H9 (cell line): ENCODE measurements at regions not wholly inside any gene's neighbourhood (a gene's known extent, or its start where the extent isn't known, plus 50 kb on each side); places are given as distances from the start of the nearest gene placed in this dataset.

Experiments used
- DNase-seq: peaks from one replicate; pipeline ENCODE4 v3.0.0-alpha.2; 2017
- H2AFZ ChIP-seq: one replicate; pipeline ENCODE4 v1.6.1; 2013; ENCODE audit warnings: mild to moderate bottlenecking, low read length, control low read depth, moderate library complexity
- H2AK5ac ChIP-seq: 2 replicates; pipeline ENCODE4 v1.6.1; 2013; ENCODE audit warnings: low read length, control low read depth, mixed read lengths; ENCODE audit not compliant: insufficient read length
- H2BK120ac ChIP-seq: one replicate; pipeline ENCODE4 v1.6.1; 2013; ENCODE audit warnings: low read depth, mild to moderate bottlenecking, low read length, control low read depth, inconsistent platforms; ENCODE audit not compliant: poor library complexity, severe bottlenecking
- H2BK12ac ChIP-seq: 2 replicates; pipeline ENCODE4 v1.6.1; 2013; ENCODE audit warnings: low read length, control low read depth, mixed read lengths, low read depth; ENCODE audit not compliant: insufficient read length
- H2BK15ac ChIP-seq: 2 replicates; pipeline ENCODE4 v1.6.1; 2013; ENCODE audit warnings: low read depth, low read length, control low read depth
- H2BK20ac ChIP-seq: one replicate; pipeline ENCODE4 v1.6.1; 2013; ENCODE audit warnings: low read depth, mild to moderate bottlenecking, low read length, control low read depth, inconsistent platforms; ENCODE audit not compliant: poor library complexity, severe bottlenecking
- H2BK5ac ChIP-seq: 2 replicates; pipeline ENCODE4 v1.6.1; 2013; ENCODE audit warnings: low read length, control low read depth, mixed read lengths; ENCODE audit not compliant: insufficient read length
- H3K14ac ChIP-seq: 2 replicates; pipeline ENCODE4 v1.6.1; 2013; ENCODE audit warnings: low read length, control low read depth; ENCODE audit not compliant: insufficient read depth
- H3K18ac ChIP-seq: 2 replicates; pipeline ENCODE4 v1.6.1; 2013; ENCODE audit warnings: low read depth, mild to moderate bottlenecking, mixed read lengths, low read length, control low read depth; ENCODE audit not compliant: insufficient read length
- H3K23ac ChIP-seq: 2 replicates; pipeline ENCODE4 v1.6.1; 2013; ENCODE audit warnings: low read length, control low read depth, mixed read lengths, low read depth; ENCODE audit not compliant: insufficient read length
- H3K23me2 ChIP-seq: 2 replicates; pipeline ENCODE4 v1.6.1; 2013; ENCODE audit warnings: low read depth, mild to moderate bottlenecking, mixed read lengths, low read length, control low read depth; ENCODE audit not compliant: insufficient read length, poor library complexity, severe bottlenecking
- H3K27ac ChIP-seq: 2 replicates; pipeline ENCODE4 v1.5.1; 2013; ENCODE audit warnings: low read length, control low read depth, mixed read lengths, low read depth; ENCODE audit not compliant: insufficient read length
- H3K27me3 ChIP-seq: 2 replicates; pipeline ENCODE4 v1.6.1; 2013; ENCODE audit warnings: low read length, control low read depth, inconsistent platforms; ENCODE audit not compliant: insufficient read depth
- H3K4ac ChIP-seq: 2 replicates; pipeline ENCODE4 v1.6.1; 2013; ENCODE audit warnings: low read depth, mild to moderate bottlenecking, control low read depth, inconsistent platforms, low read length, moderate library complexity
- H3K4me1 ChIP-seq: 2 replicates; pipeline ENCODE4 v1.6.1; 2013; ENCODE audit warnings: low read length, control low read depth, inconsistent platforms; ENCODE audit not compliant: insufficient read depth
- H3K4me2 ChIP-seq: 2 replicates; pipeline ENCODE4 v1.6.1; 2013; ENCODE audit warnings: low read length, control low read depth, mixed read lengths; ENCODE audit not compliant: insufficient read length, insufficient read depth
- H3K56ac ChIP-seq: 2 replicates; pipeline ENCODE4 v1.6.1; 2013; ENCODE audit warnings: low read depth, mild to moderate bottlenecking, mixed read lengths, low read length, control low read depth; ENCODE audit not compliant: insufficient read length
- H3K79me1 ChIP-seq: 2 replicates; pipeline ENCODE4 v1.6.1; 2013; ENCODE audit warnings: low read depth, mild to moderate bottlenecking, moderate library complexity, low read length, control low read depth, inconsistent platforms; ENCODE audit not compliant: insufficient read depth, poor library complexity, severe bottlenecking
- H3K79me2 ChIP-seq: 2 replicates; pipeline ENCODE4 v1.6.1; 2013; ENCODE audit warnings: low read length, control low read depth, inconsistent platforms; ENCODE audit not compliant: insufficient read depth
- H3K9ac ChIP-seq: 2 replicates; pipeline ENCODE4 v1.6.1; 2013; ENCODE audit warnings: low read length, control low read depth, mixed read lengths; ENCODE audit not compliant: insufficient read length; ENCODE audit errors: extremely low read depth
- H3K9me3 ChIP-seq: one replicate; pipeline ENCODE4 v1.6.1; 2013; ENCODE audit warnings: low read depth, low read length, inconsistent platforms; ENCODE audit not compliant: control insufficient read depth
- H3T11ph ChIP-seq: one replicate; pipeline ENCODE4 v1.6.1; 2013; ENCODE audit warnings: mild to moderate bottlenecking, low read length, control low read depth, inconsistent platforms
- H4K20me1 ChIP-seq: one replicate; pipeline ENCODE4 v1.6.1; 2013; ENCODE audit not compliant: control insufficient read depth, insufficient read length, insufficient read depth
- H4K5ac ChIP-seq: 2 replicates; pipeline ENCODE4 v1.6.1; 2013; ENCODE audit warnings: low read depth, mild to moderate bottlenecking, mixed read lengths, low read length, control low read depth; ENCODE audit not compliant: insufficient read length
- H4K8ac ChIP-seq: replicated peaks from 2 replicates; pipeline ENCODE4 v1.6.1; 2013; ENCODE audit warnings: low read length, control low read depth, mixed read lengths, low read depth; ENCODE audit not compliant: insufficient read length
- H4K91ac ChIP-seq: 2 replicates; pipeline ENCODE4 v1.6.1; 2013; ENCODE audit warnings: low read depth, mild to moderate bottlenecking, moderate library complexity, mixed read lengths, low read length, control low read depth; ENCODE audit not compliant: insufficient read length
- H3K27ac Mint-ChIP-seq, 3 experiments: 2 replicates in 2 of 3; 3 replicates in 1 of 3; pipeline ENCODE4 v1.8.0; 2020 to 2021; ENCODE audit warnings: mixed read lengths in 3 of 3, mild to moderate bottlenecking in 1 of 3, moderate library complexity in 1 of 3
- H3K27me3 Mint-ChIP-seq: 2 replicates; pipeline ENCODE4 v1.8.0; 2021; ENCODE audit warnings: low read depth, mild to moderate bottlenecking, moderate library complexity, mixed read lengths
- H3K36me3 Mint-ChIP-seq, 3 experiments: 2 replicates in 2 of 3; 3 replicates in 1 of 3; pipeline ENCODE4 v1.8.0; 2020 to 2021; ENCODE audit warnings: low read depth in 3 of 3, mixed read lengths in 3 of 3; ENCODE audit not compliant: insufficient read depth in 1 of 3
- H3K4me1 Mint-ChIP-seq, 2 experiments: 2 replicates each; pipeline ENCODE4 v1.8.0; 2020; ENCODE audit warnings: mixed read lengths in 2 of 2
- H3K4me3 Mint-ChIP-seq, 2 experiments: 2 replicates in 1 of 2; 3 replicates in 1 of 2; pipeline ENCODE4 v1.8.0; 2020 to 2021; ENCODE audit warnings: mild to moderate bottlenecking in 2 of 2, mixed read lengths in 2 of 2, moderate library complexity in 1 of 2
- H3K9me3 Mint-ChIP-seq, 2 experiments: 2 replicates in 1 of 2; 3 replicates in 1 of 2; pipeline ENCODE4 v1.8.0; 2020; ENCODE audit warnings: mild to moderate bottlenecking in 2 of 2, mixed read lengths in 2 of 2, moderate library complexity in 1 of 2
- CTCF ChIP-seq: fragments of 200-600 bp; sonication (generic); conservative IDR thresholded peaks from 3 replicates; pipeline ENCODE4 v1.8.0; 2021; ENCODE audit warnings: antibody characterized with exemption, mild to moderate bottlenecking
- WGBS: extraction: QIAGEN DNeasy Blood & Tissue Kit; methylation state at CpG from one replicate; pipeline ENCODE4 v1.1.7; 2013; ENCODE audit warnings: missing lambda C conversion rate, low lambda C conversion rate, mixed read lengths; ENCODE audit not compliant: insufficient read length; ENCODE audit errors: extremely low coverage; 5-methylcytosine and 5-hydroxymethylcytosine counted together

GRCh38 chr2:129623783-129624182, 355.7 kb upstream of the RAB6C start:
- WGBS: no CpG with 5 or more reads among the region's 6 CpGs
- no peaks in the 10 kb centered on the region; a peak in 1 of 7 replicates for H3K36me3 Mint-ChIP-seq
- no peak overlapping the region for H3K23ac ChIP-seq
- no peak overlapping the region for H2BK5ac ChIP-seq
- H4K20me1 ChIP-seq: no peaks in the 10 kb centered on the region
- H3K14ac ChIP-seq: no peak overlapping the region
- H3K27me3 Mint-ChIP-seq: no peaks in the 10 kb centered on the region; the same call in 1 of the 2 replicates
- peaks cover 32 to 44% of the 10 kb centered on the region in 2 experiments for H3K4me1 Mint-ChIP-seq
- TF ChIP-seq CTCF: no peak
- no peak overlapping the region for H3K27ac ChIP-seq
- H3K9me3 Mint-ChIP-seq: peaks cover 0 to 5% of the 10 kb centered on the region in 2 experiments; a peak in 2 of 5 replicates
- H3K4me3 Mint-ChIP-seq: no peak overlapping the region
- no peak overlapping the region for H2AK5ac ChIP-seq
- no peak overlapping the region for H4K91ac ChIP-seq
- H3K27me3 ChIP-seq: no peaks in the 10 kb centered on the region
- H2BK12ac ChIP-seq: no peak overlapping the region
- peaks cover 14% of the 10 kb centered on the region; the same call in 1 of the 2 replicates for H3K4me1 ChIP-seq
- no peak overlapping the region for H2BK15ac ChIP-seq
- no peak overlapping the region for H4K5ac ChIP-seq
- DNase-seq: peak; percentile 46
- H3K4me2 ChIP-seq: no peak overlapping the region
- H4K8ac ChIP-seq: no peak overlapping the region
- H3K9ac ChIP-seq: no peak overlapping the region
- H2BK20ac ChIP-seq: no peak overlapping the region
- H3K27ac Mint-ChIP-seq: no peak overlapping the region; a peak in 1 of 7 replicates
- H3K79me2 ChIP-seq: no peaks in the 10 kb centered on the region
- H3K4ac ChIP-seq: no peak overlapping the region
- no peak overlapping the region for H2BK120ac ChIP-seq
- H3K79me1 ChIP-seq: no peaks in the 10 kb centered on the region
- H3K23me2 ChIP-seq: no peaks in the 10 kb centered on the region
- H2AFZ ChIP-seq: no peak overlapping the region
- H3K18ac ChIP-seq: no peak overlapping the region
- H3T11ph ChIP-seq: no peak overlapping the region
- no peaks in the 10 kb centered on the region for H3K9me3 ChIP-seq
- no peak overlapping the region for H3K56ac ChIP-seq
